ENCODE measurements at regions not wholly inside any gene's neighbourhood (a gene's known extent, or its start where the extent isn't known, plus 50 kb on each side); places are given as distances from the start of the nearest gene placed in this dataset.

DNA sequence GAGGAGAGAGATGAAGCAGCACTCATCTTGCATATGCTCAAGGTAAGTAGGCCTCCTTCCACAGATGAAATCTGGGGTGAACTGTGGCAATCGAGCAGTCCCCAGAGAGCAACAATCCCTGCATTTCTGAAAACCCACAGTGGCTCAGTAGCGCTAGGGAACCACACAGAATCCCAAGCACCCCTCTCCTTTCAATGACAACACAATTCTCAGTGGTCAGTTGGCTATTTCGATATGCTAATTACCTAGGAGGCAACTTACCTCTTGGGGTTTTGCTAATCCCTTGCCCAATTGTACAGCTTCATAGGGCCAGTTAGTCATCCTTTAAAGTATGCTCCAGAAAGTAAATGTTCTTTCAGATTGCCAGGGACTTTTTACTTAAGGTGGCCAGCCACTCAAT, 1035.7 kb downstream of the BCL11B start:
- H3K36me3 ChIP-seq, result no peaks in the 10 kb centered on the region
- no peaks in the 10 kb centered on the region for H3K27me3 ChIP-seq
- H3K4me1 ChIP-seq, result no peaks in the 10 kb centered on the region
- TF ChIP-seq, protein P1, sequence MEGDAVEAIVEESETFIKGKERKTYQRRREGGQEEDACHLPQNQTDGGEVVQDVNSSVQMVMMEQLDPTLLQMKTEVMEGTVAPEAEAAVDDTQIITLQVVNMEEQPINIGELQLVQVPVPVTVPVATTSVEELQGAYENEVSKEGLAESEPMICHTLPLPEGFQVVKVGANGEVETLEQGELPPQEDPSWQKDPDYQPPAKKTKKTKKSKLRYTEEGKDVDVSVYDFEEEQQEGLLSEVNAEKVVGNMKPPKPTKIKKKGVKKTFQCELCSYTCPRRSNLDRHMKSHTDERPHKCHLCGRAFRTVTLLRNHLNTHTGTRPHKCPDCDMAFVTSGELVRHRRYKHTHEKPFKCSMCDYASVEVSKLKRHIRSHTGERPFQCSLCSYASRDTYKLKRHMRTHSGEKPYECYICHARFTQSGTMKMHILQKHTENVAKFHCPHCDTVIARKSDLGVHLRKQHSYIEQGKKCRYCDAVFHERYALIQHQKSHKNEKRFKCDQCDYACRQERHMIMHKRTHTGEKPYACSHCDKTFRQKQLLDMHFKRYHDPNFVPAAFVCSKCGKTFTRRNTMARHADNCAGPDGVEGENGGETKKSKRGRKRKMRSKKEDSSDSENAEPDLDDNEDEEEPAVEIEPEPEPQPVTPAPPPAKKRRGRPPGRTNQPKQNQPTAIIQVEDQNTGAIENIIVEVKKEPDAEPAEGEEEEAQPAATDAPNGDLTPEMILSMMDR (IDR thresholded peaks at IDR 0.05), result no peak
- H3K9me3 ChIP-seq, result no peaks in the 10 kb centered on the region
- no peak overlapping the region for H3K4me3 ChIP-seq
- DNase-seq, result no peak
- intact Hi-C loops (cut with DNase I; ENCODE audit: low total_unique reads), result no loop called here
- H3K27ac ChIP-seq, result no peak overlapping the region

DNA sequence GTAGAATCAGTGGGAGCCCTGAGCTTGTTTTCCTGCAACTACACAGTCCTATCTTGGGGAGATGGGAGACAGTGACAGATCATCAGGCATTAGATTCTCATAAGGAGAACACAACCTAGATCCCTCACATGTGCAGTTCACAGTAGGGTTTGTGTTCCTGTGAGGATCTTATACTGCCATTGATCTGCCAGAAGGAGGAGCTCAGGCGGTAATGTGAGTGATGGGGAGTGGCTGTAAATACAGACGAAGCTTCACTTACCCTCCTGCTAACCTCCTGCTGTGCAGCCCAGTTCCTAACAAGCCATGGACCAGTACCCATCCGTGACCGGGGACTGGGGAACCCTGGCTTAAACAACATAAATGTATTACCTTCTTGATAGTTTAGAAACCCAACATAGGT, 1034.1 kb downstream of the BCL11B start:
- Histone ChIP-seq H3K27me3 (no peaks in the 10 kb centered on the region), H3K4me3 (no peak overlapping the region), H3K4me1 (no peaks in the 10 kb centered on the region), H3K36me3 (no peaks in the 10 kb centered on the region), H3K27ac (no peak overlapping the region), H3K9me3 (no peaks in the 10 kb centered on the region)
- intact Hi-C loops (cut with DNase I; ENCODE audit: low total_unique reads), result no loop called here
- DNase-seq, result no peak
- TF ChIP-seq, protein P1 (IDR thresholded peaks at IDR 0.05), result no peak

DNA sequence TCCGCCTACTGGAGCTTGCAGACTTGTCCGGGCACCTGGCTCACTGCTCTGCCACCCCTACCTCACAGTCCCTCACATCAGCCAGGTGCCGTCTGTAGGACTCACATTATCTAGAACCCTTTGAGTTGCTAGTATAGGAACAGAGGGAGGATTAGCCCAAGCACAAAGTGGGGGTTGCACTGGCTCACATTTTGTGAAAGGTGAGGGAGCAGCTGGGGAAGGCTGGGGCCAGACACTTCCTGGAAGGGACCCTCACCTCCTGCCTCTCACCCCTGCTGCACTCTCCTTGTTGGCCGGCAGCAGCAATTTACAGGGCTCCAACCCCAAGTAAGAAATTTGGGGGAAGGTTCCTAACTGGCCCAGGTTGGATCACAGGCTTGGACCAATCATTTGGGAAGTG, 1031.6 kb downstream of the BCL11B start:
- Histone ChIP-seq H3K4me1 (no peaks in the 10 kb centered on the region), H3K27me3 (no peaks in the 10 kb centered on the region), H3K36me3 (no peaks in the 10 kb centered on the region), H3K27ac (no peak overlapping the region), H3K4me3 (no peak overlapping the region), H3K9me3 (no peaks in the 10 kb centered on the region)
- intact Hi-C loops (cut with DNase I; ENCODE audit: low total_unique reads), result no loop called here
- DNase-seq, result no peak
- TF ChIP-seq, protein P1 (IDR thresholded peaks at IDR 0.05), result no peak

DNA sequence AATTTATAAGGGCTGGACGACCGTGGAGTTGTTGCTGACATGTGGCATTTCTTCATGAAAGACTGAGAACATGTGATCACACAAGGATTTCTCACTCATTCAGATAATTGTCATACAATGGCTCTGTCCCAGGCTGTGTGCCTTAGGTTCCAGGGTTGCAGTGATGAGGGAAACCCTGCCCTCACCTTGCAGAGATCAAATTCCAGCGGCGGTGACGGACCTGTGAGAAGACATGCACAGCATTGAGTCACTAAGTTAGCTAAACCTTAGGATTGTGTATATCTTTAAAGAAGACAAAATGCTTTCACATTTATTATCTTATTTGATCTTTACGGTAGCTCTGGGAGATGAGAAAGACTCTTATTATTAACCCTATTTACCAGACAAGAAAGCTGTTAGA, 1029.1 kb downstream of the BCL11B start:
- intact Hi-C loops (cut with DNase I; ENCODE audit: low total_unique reads), result no loop called here
- Histone ChIP-seq H3K4me1 (no peaks in the 10 kb centered on the region), H3K36me3 (no peaks in the 10 kb centered on the region), H3K27me3 (no peaks in the 10 kb centered on the region), H3K9me3 (no peaks in the 10 kb centered on the region), H3K27ac (no peak overlapping the region), H3K4me3 (no peak overlapping the region)
- DNase-seq, result no peak
- TF ChIP-seq, protein P1 (IDR thresholded peaks at IDR 0.05), result no peak

DNA sequence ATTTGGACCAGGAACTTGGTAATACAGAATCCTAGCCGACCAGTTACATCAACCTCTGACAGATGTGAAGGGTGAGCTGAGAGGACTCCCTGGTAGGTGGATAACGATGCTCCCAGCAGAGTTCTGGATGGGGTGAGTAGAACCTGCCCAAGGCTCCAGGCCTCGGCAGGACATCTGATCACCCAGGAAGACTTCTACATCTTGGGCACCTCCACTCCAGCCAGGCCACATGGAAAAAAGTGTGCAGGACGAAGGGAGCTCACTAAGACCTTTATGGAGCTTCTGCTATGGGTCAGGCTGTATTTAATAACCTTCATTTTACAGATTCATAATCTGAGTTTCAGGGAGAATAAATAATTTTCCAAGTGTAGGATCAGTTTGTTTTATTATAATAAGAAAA, 1028.7 kb downstream of the BCL11B start:
- no peak for DNase-seq
- no peaks in the 10 kb centered on the region for H3K27me3 ChIP-seq
- TF ChIP-seq, protein P1 (IDR thresholded peaks at IDR 0.05), result no peak
- no peak overlapping the region for H3K4me3 ChIP-seq
- H3K36me3 ChIP-seq, result no peaks in the 10 kb centered on the region
- no peaks in the 10 kb centered on the region for H3K9me3 ChIP-seq
- H3K27ac ChIP-seq, result no peak overlapping the region
- H3K4me1 ChIP-seq, result no peaks in the 10 kb centered on the region
- intact Hi-C loops (cut with DNase I; ENCODE audit: low total_unique reads), result no loop called here
